ENCODE measurements at regions not wholly inside any gene's neighbourhood (a gene's known extent, or its start where the extent isn't known, plus 50 kb on each side); places are given as distances from the start of the nearest gene placed in this dataset.
"Not testable (repeated sequence)": the region's sequence is repeated elsewhere in the genome, so short reads cannot be mapped to it uniquely, and the experiment has no call there.

- Histone ChIP-seq H3K9me3 (ENCODE audit: control insufficient read depth, insufficient read depth, low read depth, low read length) (no peaks in the 10 kb centered on the region), H3K27ac (ENCODE audit: insufficient read depth, low read length) (no peak overlapping the region), H2AFZ (ENCODE audit: low read length) (no peak overlapping the region), H3K27me3 (ENCODE audit: control insufficient read depth, insufficient read depth, low read length) (no peaks in the 10 kb centered on the region), H3K4me2 (ENCODE audit: extremely low read depth, insufficient read depth, low read length) (no peak overlapping the region), H3K79me2 (ENCODE audit: control insufficient read depth, insufficient read depth, low read length) (no peaks in the 10 kb centered on the region), H3K4me1 (ENCODE audit: control insufficient read depth, extremely low read depth, insufficient read depth, low read length) (no peaks in the 10 kb centered on the region), H3K36me3 (ENCODE audit: control insufficient read depth, insufficient read depth, low read length) (no peaks in the 10 kb centered on the region), H4K20me1 (ENCODE audit: control insufficient read depth, extremely low read depth, insufficient read depth, low read length) (no peaks in the 10 kb centered on the region), H3K9ac (ENCODE audit: insufficient read depth, low read length) (no peak overlapping the region), H3K4me3 (replicated peaks in 1 of 4; ENCODE audit: control extremely low read depth in 1 of 4, insufficient read depth in 1 of 4, low read depth in 3 of 4, low read length in 4 of 4) (no peak overlapping the region)
- TF ChIP-seq CTCF (conservative IDR thresholded peaks at IDR 0.05 in 1 of 2, IDR thresholded peaks at IDR 0.05 in 1 of 2; ENCODE audit: low read depth in 1 of 2, low read length in 2 of 2), result no peak
- TF ChIP-seq EZH2 (IDR thresholded peaks at IDR 0.05; ENCODE audit: low read length, missing control alignments), result no peak
- DNase-seq (ENCODE audit: low read depth in 2 of 2), result no peak
Measured at GRCh38 chrX:7606039-7606652, 236.8 kb upstream of the VCX start.

- TF ChIP-seq CTCF (conservative IDR thresholded peaks at IDR 0.05 in 1 of 2, IDR thresholded peaks at IDR 0.05 in 1 of 2; ENCODE audit: low read depth in 1 of 2, low read length in 2 of 2), result no peak
- TF ChIP-seq EZH2 (IDR thresholded peaks at IDR 0.05; ENCODE audit: low read length, missing control alignments), result no peak
- no peaks in the 10 kb centered on the region for H3K4me1 ChIP-seq (ENCODE audit: control insufficient read depth, extremely low read depth, insufficient read depth, low read length)
- no peaks in the 10 kb centered on the region for H3K27me3 ChIP-seq (ENCODE audit: control insufficient read depth, insufficient read depth, low read length)
- H3K36me3 ChIP-seq (ENCODE audit: control insufficient read depth, insufficient read depth, low read length), result no peaks in the 10 kb centered on the region
- H3K9ac ChIP-seq (ENCODE audit: insufficient read depth, low read length), result no peak overlapping the region
- H3K4me3 ChIP-seq (replicated peaks in 1 of 4; ENCODE audit: control extremely low read depth in 1 of 4, insufficient read depth in 1 of 4, low read depth in 3 of 4, low read length in 4 of 4), result no peak overlapping the region
- H3K79me2 ChIP-seq (ENCODE audit: control insufficient read depth, insufficient read depth, low read length), result no peaks in the 10 kb centered on the region
- H3K9me3 ChIP-seq (ENCODE audit: control insufficient read depth, insufficient read depth, low read depth, low read length), result no peaks in the 10 kb centered on the region
- H3K4me2 ChIP-seq (ENCODE audit: extremely low read depth, insufficient read depth, low read length), result no peak overlapping the region
- DNase-seq (ENCODE audit: low read depth in 2 of 2), result no peak
- H3K27ac ChIP-seq (ENCODE audit: insufficient read depth, low read length), result no peak overlapping the region
- no peak overlapping the region for H2AFZ ChIP-seq (ENCODE audit: low read length)
- no peaks in the 10 kb centered on the region for H4K20me1 ChIP-seq (ENCODE audit: control insufficient read depth, extremely low read depth, insufficient read depth, low read length)
Measured at GRCh38 chrX:7603387-7603786, 239.6 kb upstream of the VCX start.

- DNase-seq (ENCODE audit: low read depth in 2 of 2), result no peak
- no peaks in the 10 kb centered on the region for H3K36me3 ChIP-seq (ENCODE audit: control insufficient read depth, insufficient read depth, low read length)
- no peak overlapping the region for H3K27ac ChIP-seq (ENCODE audit: insufficient read depth, low read length)
- TF ChIP-seq CTCF (conservative IDR thresholded peaks at IDR 0.05 in 1 of 2, IDR thresholded peaks at IDR 0.05 in 1 of 2; ENCODE audit: low read depth in 1 of 2, low read length in 2 of 2) (no peak), EZH2 (IDR thresholded peaks at IDR 0.05; ENCODE audit: low read length, missing control alignments) (no peak)
- H3K9me3 ChIP-seq (ENCODE audit: control insufficient read depth, insufficient read depth, low read depth, low read length), result no peaks in the 10 kb centered on the region
- no peaks in the 10 kb centered on the region for H3K27me3 ChIP-seq (ENCODE audit: control insufficient read depth, insufficient read depth, low read length)
- H3K79me2 ChIP-seq (ENCODE audit: control insufficient read depth, insufficient read depth, low read length), result no peaks in the 10 kb centered on the region
- no peaks in the 10 kb centered on the region for H4K20me1 ChIP-seq (ENCODE audit: control insufficient read depth, extremely low read depth, insufficient read depth, low read length)
- no peak overlapping the region for H3K4me3 ChIP-seq (replicated peaks in 1 of 4; ENCODE audit: control extremely low read depth in 1 of 4, insufficient read depth in 1 of 4, low read depth in 3 of 4, low read length in 4 of 4)
- H2AFZ ChIP-seq (ENCODE audit: low read length), result no peak overlapping the region
- H3K9ac ChIP-seq (ENCODE audit: insufficient read depth, low read length), result no peak overlapping the region
- H3K4me2 ChIP-seq (ENCODE audit: extremely low read depth, insufficient read depth, low read length), result no peak overlapping the region
- H3K4me1 ChIP-seq (ENCODE audit: control insufficient read depth, extremely low read depth, insufficient read depth, low read length), result no peaks in the 10 kb centered on the region
Measured at GRCh38 chrX:7596822-7597221, 246.1 kb upstream of the VCX start.

- not testable (repeated sequence) for H3K4me3 ChIP-seq (replicated peaks in 1 of 4; ENCODE audit: control extremely low read depth in 1 of 4, insufficient read depth in 1 of 4, low read depth in 3 of 4, low read length in 4 of 4); DNase-seq (ENCODE audit: low read depth in 2 of 2); H3K4me1 ChIP-seq (ENCODE audit: control insufficient read depth, extremely low read depth, insufficient read depth, low read length); H3K36me3 ChIP-seq (ENCODE audit: control insufficient read depth, insufficient read depth, low read length); H3K27me3 ChIP-seq (ENCODE audit: control insufficient read depth, insufficient read depth, low read length); H4K20me1 ChIP-seq (ENCODE audit: control insufficient read depth, extremely low read depth, insufficient read depth, low read length); H3K9me3 ChIP-seq (ENCODE audit: control insufficient read depth, insufficient read depth, low read depth, low read length); H3K4me2 ChIP-seq (ENCODE audit: extremely low read depth, insufficient read depth, low read length); H3K27ac ChIP-seq (ENCODE audit: insufficient read depth, low read length); H3K79me2 ChIP-seq (ENCODE audit: control insufficient read depth, insufficient read depth, low read length); H2AFZ ChIP-seq (ENCODE audit: low read length); H3K9ac ChIP-seq (ENCODE audit: insufficient read depth, low read length)
Measured at GRCh38 chrX:7593370-7593769, 249.6 kb upstream of the VCX start.

Measured in fibroblast of lung (primary cell).